ENCODE measurements at regions not wholly inside any gene's neighbourhood (a gene's known extent, or its start where the extent isn't known, plus 50 kb on each side); places are given as distances from the start of the nearest gene placed in this dataset.
"Not testable (repeated sequence)": the region's sequence is repeated elsewhere in the genome, so short reads cannot be mapped to it uniquely, and the experiment has no call there.

DNA sequence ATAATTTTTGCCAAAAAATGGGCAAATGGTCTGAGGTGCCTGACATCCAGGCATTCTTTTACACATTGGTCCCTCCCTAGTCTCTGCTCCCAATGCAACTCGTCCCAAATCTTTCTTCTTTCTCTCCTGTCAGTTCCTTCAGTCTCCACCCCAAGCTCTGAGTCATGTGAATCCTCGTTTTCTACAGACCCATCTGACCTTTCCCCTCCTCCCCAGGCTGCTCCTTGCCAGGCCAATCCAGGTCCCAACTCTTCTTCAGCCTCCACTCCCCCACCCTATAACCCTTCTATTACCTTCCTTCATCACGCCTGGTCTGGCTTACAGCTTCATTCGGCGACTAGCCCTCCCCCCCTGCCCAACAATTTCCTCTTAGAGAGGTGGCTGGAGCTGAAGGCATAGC lies 55.3 kb downstream of the BBS10 start:
- H3K27ac ChIP-seq; H3K27me3 ChIP-seq (replicated peaks; ENCODE audit: insufficient read depth); H3K4me1 ChIP-seq (replicated peaks); H3K4me3 ChIP-seq; DNase-seq (ENCODE audit: low spot score); H3K9me3 ChIP-seq; intact Hi-C loops (cut with DNase I); H3K36me3 ChIP-seq: not testable (repeated sequence)
- 88% methylated on average over 5 of the region's 5 CpGs for WGBS

DNA sequence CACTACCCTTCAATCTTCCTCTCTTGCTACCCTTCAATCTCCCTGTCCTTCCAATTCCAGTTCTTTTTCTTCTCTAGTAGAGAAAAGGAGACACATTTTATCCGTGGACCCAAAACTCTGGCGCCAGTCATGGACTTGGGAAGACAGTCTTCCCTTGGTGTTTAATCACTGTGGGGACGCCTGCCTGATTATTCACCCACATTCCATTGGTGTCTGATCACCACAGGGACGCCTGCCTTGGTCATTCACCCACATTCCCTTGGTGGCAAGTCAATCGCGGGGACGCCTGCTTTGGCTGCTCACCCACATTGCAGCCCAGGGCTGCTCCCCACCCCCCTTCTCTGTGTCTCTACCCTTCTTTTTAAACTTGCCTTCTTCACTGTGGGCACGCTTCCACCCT lies 55.9 kb downstream of the BBS10 start:
- WGBS = 90% methylated on average over 8 of the region's 8 CpGs
- H3K4me1 ChIP-seq (replicated peaks); intact Hi-C loops (cut with DNase I); H3K36me3 ChIP-seq; H3K27ac ChIP-seq; H3K9me3 ChIP-seq; H3K4me3 ChIP-seq; DNase-seq (ENCODE audit: low spot score); H3K27me3 ChIP-seq (replicated peaks; ENCODE audit: insufficient read depth): not testable (repeated sequence)

DNA sequence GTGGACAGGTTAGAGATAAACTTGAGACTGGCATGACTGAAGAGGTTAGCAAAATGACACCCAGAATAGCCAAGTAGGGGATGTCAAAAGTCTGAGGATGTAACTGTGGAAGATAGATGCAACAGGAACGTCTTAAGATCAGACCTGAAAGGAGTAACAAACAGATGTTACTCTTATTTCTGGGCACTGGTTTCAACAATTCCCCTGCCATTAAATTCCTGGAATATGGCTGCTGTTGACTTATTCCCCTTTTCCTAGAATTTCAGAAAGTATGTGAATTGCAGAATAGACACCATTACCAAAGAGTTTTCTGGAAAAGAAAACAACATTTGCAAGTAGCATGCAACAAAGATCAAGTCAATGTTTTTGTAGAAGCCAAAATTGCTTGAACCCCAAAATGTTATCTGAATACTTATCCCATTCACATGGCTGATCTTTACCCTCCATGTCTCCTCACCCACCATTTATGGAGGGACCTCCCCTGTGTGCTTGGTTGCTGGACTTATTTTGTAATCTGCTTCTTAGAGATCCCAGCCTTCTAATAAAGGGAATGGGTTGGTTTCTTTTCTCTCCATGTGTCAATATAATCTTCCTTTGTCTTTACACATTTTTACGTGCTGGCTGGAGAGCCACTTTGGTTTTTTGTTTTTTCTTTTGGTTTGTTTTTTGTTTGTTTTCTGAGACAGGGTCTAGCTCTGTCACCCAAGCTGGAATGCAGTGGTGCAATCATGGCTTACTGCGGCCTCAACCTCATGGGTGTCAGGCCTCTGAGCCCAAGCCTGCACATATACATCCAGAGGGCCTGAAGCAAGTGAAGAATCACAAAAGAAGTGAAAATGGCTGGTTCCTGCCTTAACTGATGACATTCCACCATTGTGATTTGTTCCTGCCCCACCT lies 57.0 kb downstream of the BBS10 start:
- H3K4me3 ChIP-seq = no peak overlapping the region
- H3K9me3 ChIP-seq = no peaks in the 10 kb centered on the region
- H3K4me1 ChIP-seq (replicated peaks) = no peaks in the 10 kb centered on the region
- no peaks in the 10 kb centered on the region for H3K27me3 ChIP-seq (replicated peaks; ENCODE audit: insufficient read depth)
- 76% methylated on average over 3 of the region's 3 CpGs for WGBS
- intact Hi-C loops (cut with DNase I) = no loop called here
- H3K36me3 ChIP-seq = no peaks in the 10 kb centered on the region
- TF ChIP-seq POLR2A (IDR thresholded peaks at IDR 0.05) (no peak), POLR2AphosphoS5 (IDR thresholded peaks at IDR 0.05) (no peak)
- no peak for DNase-seq (ENCODE audit: low spot score)
- no peak overlapping the region for H3K27ac ChIP-seq

DNA sequence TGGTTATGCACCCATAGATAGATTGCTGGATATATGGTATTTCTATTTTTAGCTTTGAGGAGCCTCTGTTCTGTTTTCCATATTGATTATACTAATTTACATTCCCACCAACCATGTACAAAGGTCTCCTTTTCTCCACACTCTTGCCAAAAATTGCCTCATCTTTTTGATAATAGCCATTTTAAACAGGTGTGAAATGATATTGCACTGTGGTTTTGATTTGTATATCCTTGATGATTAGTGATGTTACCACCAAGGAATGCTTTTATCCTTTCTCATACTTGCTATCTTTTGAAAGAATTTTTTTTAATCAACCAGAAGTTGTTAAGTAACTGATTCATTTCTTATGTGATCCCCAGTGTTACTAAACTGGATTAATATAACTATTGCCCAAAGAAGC lies 60.0 kb downstream of the BBS10 start:
- TF ChIP-seq POLR2AphosphoS5 (IDR thresholded peaks at IDR 0.05) = no peak
- TF ChIP-seq, protein P1, sequence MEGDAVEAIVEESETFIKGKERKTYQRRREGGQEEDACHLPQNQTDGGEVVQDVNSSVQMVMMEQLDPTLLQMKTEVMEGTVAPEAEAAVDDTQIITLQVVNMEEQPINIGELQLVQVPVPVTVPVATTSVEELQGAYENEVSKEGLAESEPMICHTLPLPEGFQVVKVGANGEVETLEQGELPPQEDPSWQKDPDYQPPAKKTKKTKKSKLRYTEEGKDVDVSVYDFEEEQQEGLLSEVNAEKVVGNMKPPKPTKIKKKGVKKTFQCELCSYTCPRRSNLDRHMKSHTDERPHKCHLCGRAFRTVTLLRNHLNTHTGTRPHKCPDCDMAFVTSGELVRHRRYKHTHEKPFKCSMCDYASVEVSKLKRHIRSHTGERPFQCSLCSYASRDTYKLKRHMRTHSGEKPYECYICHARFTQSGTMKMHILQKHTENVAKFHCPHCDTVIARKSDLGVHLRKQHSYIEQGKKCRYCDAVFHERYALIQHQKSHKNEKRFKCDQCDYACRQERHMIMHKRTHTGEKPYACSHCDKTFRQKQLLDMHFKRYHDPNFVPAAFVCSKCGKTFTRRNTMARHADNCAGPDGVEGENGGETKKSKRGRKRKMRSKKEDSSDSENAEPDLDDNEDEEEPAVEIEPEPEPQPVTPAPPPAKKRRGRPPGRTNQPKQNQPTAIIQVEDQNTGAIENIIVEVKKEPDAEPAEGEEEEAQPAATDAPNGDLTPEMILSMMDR (IDR thresholded peaks at IDR 0.05) = no peak
- no peak for TF ChIP-seq POLR2A (IDR thresholded peaks at IDR 0.05)
- intact Hi-C loops (cut with DNase I) = no loop called here
- Histone ChIP-seq H3K27me3 (replicated peaks; ENCODE audit: insufficient read depth) (no peaks in the 10 kb centered on the region), H3K36me3 (no peaks in the 10 kb centered on the region), H3K4me3 (no peak overlapping the region), H3K27ac (no peak overlapping the region), H3K4me1 (replicated peaks) (no peaks in the 10 kb centered on the region), H3K9me3 (no peaks in the 10 kb centered on the region)
- no peak for DNase-seq (ENCODE audit: low spot score)

DNA sequence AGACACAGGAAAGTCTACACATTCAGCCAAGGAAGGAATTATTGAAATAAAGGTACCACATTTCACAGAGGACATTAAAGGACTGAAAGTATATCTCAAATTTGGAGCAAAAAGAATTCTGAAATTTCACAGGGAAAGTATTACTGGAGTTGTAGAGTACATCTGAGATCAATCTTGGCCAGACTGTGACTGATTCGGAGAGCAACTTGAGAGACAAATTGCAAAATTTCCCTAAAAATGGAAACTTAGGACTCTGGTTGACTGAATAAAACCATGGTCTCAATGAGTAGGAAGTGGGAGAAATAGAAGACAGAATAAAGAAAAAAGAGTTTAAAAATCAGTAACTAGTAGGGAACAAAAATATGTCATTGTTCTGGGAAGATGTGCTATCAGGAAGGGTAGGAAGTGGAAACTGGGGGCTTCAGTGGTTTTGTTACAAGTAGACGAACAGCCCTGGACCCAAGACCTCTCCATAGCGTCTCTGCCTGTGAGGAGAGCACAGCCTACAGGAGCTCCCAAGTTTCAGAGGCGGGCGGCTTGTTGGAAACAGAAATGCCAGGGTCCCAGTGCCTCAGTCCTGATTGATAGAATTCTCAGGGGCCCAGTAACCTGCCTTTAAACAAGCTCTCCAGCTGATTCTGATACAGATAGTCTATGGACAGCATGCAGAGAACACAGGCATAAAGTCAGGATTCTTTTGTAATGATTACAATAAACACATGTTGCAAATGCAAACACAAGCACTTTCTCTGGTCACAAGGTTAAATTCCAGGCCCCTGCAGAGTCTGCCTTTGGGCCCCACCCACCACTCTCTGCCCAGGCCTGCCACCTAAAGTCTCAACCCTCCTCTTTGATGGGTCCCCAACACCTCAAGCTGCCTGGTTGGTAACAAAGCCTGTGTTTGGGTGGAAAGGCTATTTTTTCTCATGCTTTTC lies 63.1 kb downstream of the BBS10 start:
- Histone ChIP-seq H3K4me3 (no peak overlapping the region), H3K27ac (no peak overlapping the region), H3K9me3 (no peaks in the 10 kb centered on the region), H3K27me3 (replicated peaks; ENCODE audit: insufficient read depth) (no peaks in the 10 kb centered on the region), H3K36me3 (no peaks in the 10 kb centered on the region), H3K4me1 (replicated peaks) (no peaks in the 10 kb centered on the region)
- intact Hi-C loops (cut with DNase I) = no loop called here
- TF ChIP-seq, protein P1 (IDR thresholded peaks at IDR 0.05) = no peak
- TF ChIP-seq POLR2AphosphoS5 (IDR thresholded peaks at IDR 0.05) (no peak), POLR2A (IDR thresholded peaks at IDR 0.05) (no peak)
- 91% methylated on average over 5 of the region's 5 CpGs for WGBS
- DNase-seq (ENCODE audit: low spot score) = no peak

DNA sequence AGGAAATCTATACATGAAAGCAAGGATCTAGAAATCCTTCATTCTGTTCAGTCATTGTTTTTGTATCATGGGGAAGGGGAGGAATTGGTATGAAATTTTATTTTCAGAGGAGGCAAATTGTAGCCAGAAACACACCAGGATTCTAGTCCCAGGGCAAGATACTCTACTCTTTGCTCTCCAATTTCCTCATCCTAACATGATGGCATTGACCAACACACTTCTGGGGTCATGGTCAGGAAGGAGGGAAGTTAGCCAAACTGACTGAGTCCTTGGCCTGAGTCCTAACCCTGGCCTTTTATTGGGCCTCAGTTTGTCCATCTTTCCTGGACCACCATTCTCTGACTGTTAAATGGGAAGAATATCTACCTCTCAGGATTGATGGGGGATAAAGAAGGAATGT lies 65.5 kb downstream of the BBS10 start:
- no peak for TF ChIP-seq POLR2AphosphoS5 (IDR thresholded peaks at IDR 0.05)
- TF ChIP-seq POLR2A (IDR thresholded peaks at IDR 0.05) = no peak
- TF ChIP-seq, protein P1 (IDR thresholded peaks at IDR 0.05) = no peak
- intact Hi-C loops (cut with DNase I) = no loop called here
- Histone ChIP-seq H3K27me3 (replicated peaks; ENCODE audit: insufficient read depth) (no peaks in the 10 kb centered on the region), H3K4me1 (replicated peaks) (no peaks in the 10 kb centered on the region), H3K9me3 (no peaks in the 10 kb centered on the region), H3K4me3 (no peak overlapping the region), H3K36me3 (no peaks in the 10 kb centered on the region), H3K27ac (no peak overlapping the region)
- no peak for DNase-seq (ENCODE audit: low spot score)
